GM12873 (cell line): ENCODE measurements at regions not wholly inside any gene's neighbourhood (a gene's known extent, or its start where the extent isn't known, plus 50 kb on each side); places are given as distances from the start of the nearest gene placed in this dataset.

Source experiments
- CTCF ChIP-seq: IDR thresholded peaks from 2 replicates; pipeline ENCODE4 v1.5.1; 2012; ENCODE audit warnings: low read depth, mild to moderate bottlenecking, moderate library complexity, low read length, control low read depth; ENCODE audit not compliant: insufficient read depth; ENCODE audit errors: missing control alignments

DNA sequence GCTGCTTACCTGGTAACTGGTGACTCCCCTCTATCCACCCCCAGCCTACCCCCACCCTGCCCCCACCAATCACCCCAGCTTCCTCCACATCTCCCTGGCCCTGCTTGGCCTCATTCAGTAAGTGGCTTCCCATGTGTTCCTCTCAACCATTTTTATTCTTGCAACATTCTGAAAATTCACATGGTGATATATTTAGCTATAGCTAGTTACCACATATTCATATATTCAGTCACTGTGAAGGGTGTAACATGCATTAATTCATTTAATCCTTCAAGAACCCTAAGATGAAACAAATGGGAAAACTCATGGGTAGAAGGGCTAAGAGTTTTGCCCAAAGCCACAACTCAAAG lies 95.4 kb upstream of the CEP85L start:
- TF ChIP-seq CTCF = no peak

DNA sequence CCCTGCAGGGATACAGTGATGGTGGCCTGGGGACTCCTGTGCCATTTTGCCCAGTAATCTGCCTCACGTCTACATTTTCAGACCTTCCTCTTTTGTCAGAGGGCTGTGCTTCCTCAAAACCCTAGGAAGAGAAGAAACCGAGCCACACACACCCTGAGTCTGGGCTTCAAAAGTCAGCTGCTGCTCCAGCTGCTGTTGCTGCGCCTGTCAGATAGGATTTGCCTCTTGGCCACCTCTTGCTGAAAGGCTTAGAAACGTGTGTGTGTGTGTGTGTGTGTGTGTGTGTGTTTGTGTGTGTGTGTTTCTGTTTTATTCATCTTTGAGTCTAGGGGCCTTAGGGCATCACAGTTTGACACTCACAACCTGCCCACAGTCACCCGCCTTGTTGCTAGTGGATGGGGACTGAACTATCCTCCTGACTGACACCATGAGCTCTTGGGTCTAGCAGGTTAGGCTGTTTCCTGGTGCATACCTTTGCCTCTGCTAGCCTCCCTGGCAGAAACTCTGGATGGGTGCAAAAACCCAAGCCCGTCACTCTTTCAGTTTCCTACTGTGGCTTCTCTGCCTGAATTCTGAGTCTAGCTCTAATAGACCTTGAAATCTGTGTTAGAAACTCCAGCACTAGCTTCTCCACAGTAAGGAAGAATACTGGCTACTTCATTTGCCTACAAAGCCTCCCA lies 94.9 kb upstream of the CEP85L start:
- TF ChIP-seq CTCF = no peak

- TF ChIP-seq CTCF = no peak
Observed at GRCh38 chr6:118745156-118745555, 93.8 kb upstream of the CEP85L start.

DNA sequence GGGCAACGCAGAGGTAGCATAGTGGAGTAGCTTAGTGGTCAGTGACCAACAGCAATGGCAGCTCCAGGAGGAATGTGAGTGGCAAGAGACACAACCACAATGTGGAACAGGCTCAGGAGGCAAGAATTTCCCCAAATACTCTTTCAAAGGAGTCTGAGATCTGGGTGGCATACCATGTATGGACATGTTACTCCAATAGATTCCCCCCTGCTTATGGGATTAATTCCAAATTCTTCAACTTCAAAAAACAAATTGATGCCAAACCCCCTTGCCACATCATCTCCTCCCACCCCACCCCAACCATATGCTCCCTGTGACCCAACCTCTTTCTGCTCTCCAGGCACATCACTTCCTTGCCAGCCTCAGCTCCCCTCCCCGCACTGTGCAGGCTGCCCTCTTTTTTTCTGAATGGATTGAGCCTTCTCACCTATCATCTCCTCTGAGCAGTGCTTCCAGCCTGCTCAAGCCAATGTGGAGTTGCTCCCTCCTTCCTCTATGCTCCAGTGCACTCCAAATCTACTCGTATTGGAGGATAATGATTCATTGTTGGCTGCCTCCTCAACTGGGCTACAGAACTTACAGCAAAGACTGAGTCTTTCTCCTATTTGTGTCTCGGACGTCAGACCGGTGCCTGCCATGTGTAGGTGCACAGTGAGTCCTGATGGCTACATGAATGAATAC lies 93.0 kb upstream of the CEP85L start:
- TF ChIP-seq CTCF = no peak

DNA sequence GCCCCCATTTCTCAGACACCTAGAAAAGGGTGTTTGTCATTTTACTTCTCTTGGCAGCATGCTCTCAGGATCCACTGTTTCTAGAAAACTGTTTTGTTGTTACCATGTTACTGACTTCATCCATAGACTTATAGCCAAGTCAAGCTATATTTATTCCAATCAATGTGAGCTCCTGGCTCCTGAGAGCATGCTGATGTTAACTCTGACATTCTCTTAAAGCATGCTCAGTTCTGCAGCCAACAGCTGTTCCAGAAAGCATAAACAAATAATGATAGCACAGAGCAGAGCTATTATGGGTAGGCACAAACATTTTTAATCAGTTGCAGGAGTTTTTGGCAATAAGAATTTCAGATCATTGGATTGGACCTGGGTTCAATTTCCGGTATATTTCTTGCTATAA lies 92.4 kb upstream of the CEP85L start:
- TF ChIP-seq CTCF = no peak

- no peak for TF ChIP-seq CTCF
Observed at GRCh38 chr6:118740372-118740771, 89.0 kb upstream of the CEP85L start.

- TF ChIP-seq CTCF = no peak
Observed at GRCh38 chr6:118739696-118740353, 88.4 kb upstream of the CEP85L start.
